Kidney glomerular epithelial cell (primary cell): ENCODE measurements at regions not wholly inside any gene's neighbourhood (a gene's known extent, or its start where the extent isn't known, plus 50 kb on each side); places are given as distances from the start of the nearest gene placed in this dataset.

Experiments used
- DNase-seq: peaks from one replicate; lab custom pipeline; 2025; lab: John Stamatoyannopoulos, UW

GRCh38 chr3:180341516-180341915 is 260.4 kb upstream of the TTC14 start:
- DNase-seq = no peak

GRCh38 chr3:180351601-180352000 is 250.4 kb upstream of the TTC14 start:
- DNase-seq = no peak

- no peak for DNase-seq
Observed at GRCh38 chr3:180352261-180352660, 249.7 kb upstream of the TTC14 start.

GRCh38 chr3:180354214-180354613 is 247.7 kb upstream of the TTC14 start:
- DNase-seq = no peak

GRCh38 chr3:180358179-180358578 is 243.8 kb upstream of the TTC14 start:
- DNase-seq = no peak

- no peak for DNase-seq
Observed at GRCh38 chr3:180359061-180359952, 242.7 kb upstream of the TTC14 start.

- no peak for DNase-seq
Observed at GRCh38 chr3:180359953-180360279, 242.0 kb upstream of the TTC14 start.

- DNase-seq = no peak
Observed at GRCh38 chr3:180362081-180362480, 239.9 kb upstream of the TTC14 start.

GRCh38 chr3:180375831-180376230 is 226.1 kb upstream of the TTC14 start:
- DNase-seq = no peak

GRCh38 chr3:180378496-180378895 is 223.5 kb upstream of the TTC14 start:
- no peak for DNase-seq

- no peak for DNase-seq
Observed at GRCh38 chr3:180382638-180383180, 219.3 kb upstream of the TTC14 start.

GRCh38 chr3:180383332-180384020 is 218.5 kb upstream of the TTC14 start:
- DNase-seq = no peak

GRCh38 chr3:180390313-180390712 is 211.7 kb upstream of the TTC14 start:
- DNase-seq = no peak

GRCh38 chr3:180391001-180391400 is 211.0 kb upstream of the TTC14 start:
- DNase-seq = no peak

- DNase-seq = no peak
Observed at GRCh38 chr3:180401226-180401625, 200.7 kb upstream of the TTC14 start.

GRCh38 chr3:180402471-180403073 is 199.4 kb upstream of the TTC14 start:
- no peak for DNase-seq

GRCh38 chr3:180403156-180403555 is 198.8 kb upstream of the TTC14 start:
- DNase-seq = no peak

- DNase-seq = no peak
Observed at GRCh38 chr3:180408654-180409053, 193.3 kb upstream of the TTC14 start.

- DNase-seq = no peak
Observed at GRCh38 chr3:180409170-180409569, 192.8 kb upstream of the TTC14 start.

GRCh38 chr3:180409883-180410282 is 192.1 kb upstream of the TTC14 start:
- DNase-seq = no peak

- no peak for DNase-seq
Observed at GRCh38 chr3:180414157-180414556, 187.8 kb upstream of the TTC14 start.

- DNase-seq = no peak
Observed at GRCh38 chr3:180416111-180416594, 185.8 kb upstream of the TTC14 start.

GRCh38 chr3:180417241-180417640 is 184.7 kb upstream of the TTC14 start:
- no peak for DNase-seq
